A549 (cell line): ENCODE measurements at regions not wholly inside any gene's neighbourhood (a gene's known extent, or its start where the extent isn't known, plus 50 kb on each side); places are given as distances from the start of the nearest gene placed in this dataset.

ENCODE experiments used
- BCL3 ChIP-seq: fragments of >200 bp; sonication (Bioruptor Twin); formaldehyde crosslinking; IDR thresholded peaks from 3 replicates; pipeline ENCODE4 v1.6.1; 2016
- JUNB ChIP-seq: fragments of >200 bp; sonication (Bioruptor Twin); formaldehyde crosslinking; IDR thresholded peaks from 2 replicates; pipeline ENCODE4 v1.6.1; 2016

GRCh38 chr13:72290962-72291681, 424.1 kb upstream of the DACH1 start:
- TF ChIP-seq BCL3 (no peak), JUNB (no peak)
